Posterior vena cava (tissue), 2 donors: ENCODE measurements at regions not wholly inside any gene's neighbourhood (a gene's known extent, or its start where the extent isn't known, plus 50 kb on each side); places are given as distances from the start of the nearest gene placed in this dataset.

Source experiments
- DNase-seq: peaks from one replicate; pipeline ENCODE4 v3.0.0-alpha.2; 2020; ENCODE audit warnings: low spot score
- intact Hi-C, 2 donors: fragments of 100-400 bp; cut with DNase I; formaldehyde crosslinking; loops; one replicate each; pipeline versions ENCODE4 v1.14.1 to v1.14.2; 2022 to 2023
- donor health status: DM: yes; HTN: yes; CAD: no.
- donor health status: DM: yes; HTN: yes; CAD: no.

- DNase-seq: no peak
- intact Hi-C loops: no loop called here
Observed at GRCh38 chr7:41051535-41051934, 651.4 kb downstream of the INHBA start.

- intact Hi-C loops: no loop called here
- DNase-seq: no peak
Observed at GRCh38 chr7:41051062-41051461, 651.8 kb downstream of the INHBA start.

GRCh38 chr7:41048771-41049170 lies 654.1 kb downstream of the INHBA start:
- intact Hi-C loops: no loop called here
- no peak for DNase-seq

DNA sequence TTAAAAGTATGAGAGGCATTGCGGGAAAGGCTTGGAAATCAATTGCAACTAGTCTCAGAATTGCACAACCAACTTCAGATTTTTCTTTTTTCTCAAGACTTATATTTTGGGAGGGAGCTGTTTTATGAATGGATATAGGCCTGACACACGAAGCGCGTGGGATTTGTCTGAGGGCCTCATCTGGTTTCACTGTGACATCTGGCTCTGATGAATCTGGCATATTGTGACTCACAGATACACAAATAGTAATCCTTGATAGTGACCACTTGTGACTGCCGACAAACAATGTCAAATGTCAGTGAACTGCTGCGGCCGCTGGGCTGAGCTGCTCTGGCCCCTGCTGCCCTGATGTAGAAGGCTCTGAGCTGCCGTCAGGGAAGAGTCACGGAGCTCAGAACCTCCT lies 655.1 kb downstream of the INHBA start:
- DNase-seq: no peak

GRCh38 chr7:41047211-41047610 lies 655.7 kb downstream of the INHBA start:
- DNase-seq: no peak
- intact Hi-C loops: no loop called here

More for the DNA sequence above, 655.1 kb downstream of the INHBA start:
- intact Hi-C loops: no loop called here

- intact Hi-C loops: no loop called here
- no peak for DNase-seq
Observed at GRCh38 chr7:41046776-41047175, 656.1 kb downstream of the INHBA start.

GRCh38 chr7:41046221-41046761 lies 656.6 kb downstream of the INHBA start:
- intact Hi-C loops: no loop called here
- DNase-seq: no peak

GRCh38 chr7:41045556-41046123 lies 657.2 kb downstream of the INHBA start:
- intact Hi-C loops: no loop called here
- no peak for DNase-seq

DNA sequence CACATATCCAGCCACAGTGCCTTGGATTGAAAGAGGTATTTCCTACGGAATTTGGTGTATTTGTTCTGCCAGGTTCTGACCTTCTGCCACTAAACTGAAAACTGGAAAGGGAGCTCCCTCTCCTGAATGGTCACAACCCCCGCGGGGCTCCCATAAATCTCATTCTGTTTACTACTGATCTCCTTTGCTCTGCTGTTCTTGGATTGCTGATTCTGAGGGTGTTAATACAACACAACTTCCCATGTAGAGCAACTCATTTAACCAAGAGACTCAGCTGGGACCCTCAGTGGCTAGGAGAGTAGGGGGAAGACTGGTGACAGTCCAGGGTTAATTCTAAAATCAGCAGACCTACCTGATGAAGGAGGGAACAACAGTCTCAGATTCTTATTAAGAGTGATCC lies 662.9 kb downstream of the INHBA start:
- DNase-seq: no peak
- intact Hi-C loops: loop anchor here in 1 of 2 donors (10.0 kb wide), 1 partner anchor 125 kb away; no protein-coding TSS in a partner anchor

GRCh38 chr7:41039386-41039953 lies 663.4 kb downstream of the INHBA start:
- intact Hi-C loops: loop anchor here in 1 of 2 donors (10.0 kb wide), 1 partner anchor 125 kb away; no protein-coding TSS in a partner anchor
- no peak for DNase-seq

- DNase-seq: no peak
- intact Hi-C loops: loop anchor here in 1 of 2 donors (10.0 kb wide), 1 partner anchor 123 kb away; no protein-coding TSS in a partner anchor
Observed at GRCh38 chr7:41038211-41038610, 664.7 kb downstream of the INHBA start.

DNA sequence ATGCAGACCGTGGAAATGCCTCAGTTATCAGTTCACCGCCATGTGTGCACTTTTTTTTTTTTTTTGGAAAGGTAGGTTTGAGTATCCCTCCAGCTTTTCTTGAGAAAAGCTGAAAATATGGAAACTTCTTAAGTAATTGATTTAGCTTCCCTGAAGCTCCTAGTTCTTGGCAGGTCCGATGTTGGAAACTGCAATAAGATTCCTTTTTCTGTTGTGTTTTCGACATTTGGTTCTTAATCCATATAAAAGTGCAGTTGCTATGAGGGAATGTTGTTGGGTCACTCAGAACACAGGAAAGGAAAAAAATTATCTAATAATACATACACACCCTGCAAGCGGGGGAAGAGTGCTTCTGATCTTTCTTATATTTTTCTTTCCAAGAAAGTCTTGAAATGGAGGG lies 665.2 kb downstream of the INHBA start:
- DNase-seq: no peak

DNA sequence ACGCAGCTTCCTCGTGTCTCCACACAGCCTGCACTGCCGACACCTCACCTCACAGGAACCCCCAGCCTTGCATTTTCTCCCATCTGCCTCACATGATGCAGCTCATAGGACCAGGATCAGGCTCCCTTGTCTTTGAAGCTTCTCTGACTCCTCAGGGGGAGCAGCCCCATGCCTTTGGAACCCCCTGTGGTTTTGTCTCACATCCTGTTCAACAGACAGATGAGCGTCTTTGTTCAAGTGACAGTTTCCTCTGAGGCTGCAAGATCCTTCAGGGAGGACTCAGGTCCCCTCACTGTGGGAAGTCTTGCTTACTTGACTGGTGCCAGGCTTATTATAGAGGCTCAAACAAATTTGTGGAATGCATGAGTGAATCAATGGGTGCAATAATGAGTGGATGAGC lies 667.1 kb downstream of the INHBA start:
- DNase-seq: no peak
- intact Hi-C loops: loop anchor here in 1 of 2 donors (10.0 kb wide), 1 partner anchor 121 kb away; no protein-coding TSS in a partner anchor

More for the DNA sequence above, 665.2 kb downstream of the INHBA start:
- intact Hi-C loops: loop anchor here in 1 of 2 donors (10.0 kb wide), 1 partner anchor 123 kb away; no protein-coding TSS in a partner anchor

GRCh38 chr7:41033500-41033899 lies 669.4 kb downstream of the INHBA start:
- no peak for DNase-seq
- intact Hi-C loops: loop anchor here in 1 of 2 donors (10.0 kb wide), 1 partner anchor 119 kb away; no protein-coding TSS in a partner anchor

GRCh38 chr7:41030673-41031072 lies 672.2 kb downstream of the INHBA start:
- intact Hi-C loops: loop anchor here in 1 of 2 donors (10.0 kb wide), 1 partner anchor 116 kb away; no protein-coding TSS in a partner anchor
- DNase-seq: no peak

DNA sequence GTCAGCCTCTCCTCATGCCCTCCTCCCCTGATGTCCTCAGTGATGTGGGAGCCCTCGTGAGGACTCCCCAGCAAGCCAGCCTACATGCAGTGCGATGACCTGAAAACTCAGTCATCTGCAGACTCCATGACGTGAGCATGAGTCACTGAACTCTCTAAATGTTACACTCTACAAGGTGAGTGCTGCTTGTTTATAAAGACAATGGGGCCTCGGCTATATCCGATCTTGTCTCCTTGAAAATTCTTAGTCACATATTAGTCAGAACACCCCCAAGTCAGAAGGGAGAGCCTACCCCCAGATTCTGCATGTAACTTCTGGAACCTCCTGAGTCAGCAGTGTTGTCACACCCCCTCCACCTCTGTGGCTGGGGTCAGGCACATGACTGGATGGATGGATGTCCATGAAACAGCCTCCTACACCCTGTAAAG lies 673.8 kb downstream of the INHBA start:
- intact Hi-C loops: no loop called here
- no peak for DNase-seq

- no peak for DNase-seq
- intact Hi-C loops: no loop called here
Observed at GRCh38 chr7:41028580-41028979, 674.3 kb downstream of the INHBA start.

- intact Hi-C loops: no loop called here
- no peak for DNase-seq
Observed at GRCh38 chr7:41027428-41028115, 675.3 kb downstream of the INHBA start.

- DNase-seq: no peak
- intact Hi-C loops: no loop called here
Observed at GRCh38 chr7:41024126-41024525, 678.8 kb downstream of the INHBA start.

GRCh38 chr7:41020056-41020455 lies 682.8 kb downstream of the INHBA start:
- intact Hi-C loops: no loop called here

More at GRCh38 chr7:41020056-41020455, 682.8 kb downstream of the INHBA start:
- no peak for DNase-seq
